H1 (cell line): ENCODE measurements at regions not wholly inside any gene's neighbourhood (a gene's known extent, or its start where the extent isn't known, plus 50 kb on each side); places are given as distances from the start of the nearest gene placed in this dataset.

Experiments
- CTCF ChIA-PET: fragments of 300-600 bp; sonication (Branson Sonifier 250); formaldehyde crosslinking; loops from one replicate; lab custom pipeline; 2021; ENCODE audit not compliant: partially characterized antibody; lab: Charles Lee
- POLR2A ChIA-PET: fragments of 300-600 bp; sonication (Branson Sonifier 250); formaldehyde crosslinking; loops from one replicate; lab custom pipeline; 2021; ENCODE audit warnings: inconsistent platforms; ENCODE audit not compliant: partially characterized antibody; lab: Charles Lee
- DNase-seq, 2 experiments: peaks; one replicate each; pipeline versions ENCODE4 v3.0.0 to v3.0.0-alpha.2; 2010 to 2022; ENCODE audit warnings: low spot score in 2 of 2, low read depth in 1 of 2, mixed read lengths in 1 of 2
- FAIRE-seq: peaks from 2 replicates; lab custom pipeline; 2011; peaks lifted over from hg19 to GRCh38; lab: Jason Lieb, UNC
- H2AFZ ChIP-seq: 2 replicates; pipeline ENCODE4 v1.8.1; 2012; ENCODE audit warnings: low read length, inconsistent platforms
- H2AK5ac ChIP-seq: 2 replicates; pipeline ENCODE4 v1.6.1; 2013; ENCODE audit warnings: low read depth, low read length
- H2BK120ac ChIP-seq: replicated peaks from 2 replicates; pipeline ENCODE3; 2013; ENCODE audit warnings: low read depth, low read length, inconsistent platforms
- H2BK12ac ChIP-seq: 2 replicates; pipeline ENCODE4 v1.6.1; 2013; ENCODE audit warnings: low read depth, low read length
- H2BK15ac ChIP-seq: 2 replicates; pipeline ENCODE4 v1.6.1; 2013; ENCODE audit warnings: low read length
- H2BK20ac ChIP-seq: 2 replicates; pipeline ENCODE4 v1.6.1; 2013; ENCODE audit warnings: low read length
- H2BK5ac ChIP-seq: 2 replicates; pipeline ENCODE4 v1.6.1; 2013; ENCODE audit warnings: low read depth, low read length
- H3K14ac ChIP-seq: 2 replicates; pipeline ENCODE4 v1.6.1; 2013; ENCODE audit warnings: inconsistent platforms; ENCODE audit not compliant: insufficient read length
- H3K18ac ChIP-seq: 2 replicates; pipeline ENCODE4 v1.6.1; 2013; ENCODE audit warnings: low read length; ENCODE audit errors: extremely low read depth
- H3K23ac ChIP-seq: 2 replicates; pipeline ENCODE4 v1.6.1; 2013; ENCODE audit warnings: inconsistent platforms; ENCODE audit not compliant: insufficient read length
- H3K23me2 ChIP-seq: 2 replicates; pipeline ENCODE4 v1.6.1; 2013; ENCODE audit warnings: low read depth, low read length
- H3K27ac ChIP-seq: 2 replicates; pipeline ENCODE4 v1.6.1; 2011; ENCODE audit warnings: low read depth, low read length, inconsistent platforms
- H3K27me3 ChIP-seq, 4 experiments: replicated peaks in 1 of 4; 1 replicate in 1 of 4; 2 replicates in 3 of 4; pipeline versions ENCODE4 v1.6.1 to v1.8.1; 2011 to 2013; ENCODE audit warnings: low read length in 3 of 4, mild to moderate bottlenecking in 3 of 4, inconsistent platforms in 2 of 4, mixed read lengths in 2 of 4, moderate library complexity in 1 of 4; ENCODE audit not compliant: control insufficient read depth in 3 of 4, insufficient read depth in 3 of 4; ENCODE audit errors: extremely low read depth in 1 of 4
- H3K36me3 ChIP-seq, 4 experiments: 2 replicates each; pipeline versions ENCODE4 v1.6.1 to v1.8.1; 2011 to 2013; ENCODE audit warnings: mild to moderate bottlenecking in 4 of 4, low read length in 3 of 4, moderate library complexity in 2 of 4, control low read depth in 1 of 4, inconsistent platforms in 1 of 4; ENCODE audit not compliant: insufficient read depth in 4 of 4, control insufficient read depth in 2 of 4
- H3K4ac ChIP-seq: replicated peaks from 2 replicates; pipeline ENCODE3; 2013; ENCODE audit warnings: low read length, low read depth, mixed read lengths, inconsistent platforms; ENCODE audit not compliant: insufficient read length
- H3K4me1 ChIP-seq, 4 experiments: replicated peaks in 1 of 4; 1 replicate in 1 of 4; 2 replicates in 3 of 4; pipeline versions ENCODE4 v1.6.1 to v1.8.1; 2011 to 2013; ENCODE audit warnings: low read length in 3 of 4, inconsistent platforms in 2 of 4, mixed read lengths in 1 of 4; ENCODE audit not compliant: insufficient read depth in 4 of 4, control insufficient read depth in 3 of 4
- H3K4me2 ChIP-seq, 2 experiments: 2 replicates each; pipeline versions ENCODE4 v1.6.1 to v1.8.1; 2011 to 2013; ENCODE audit warnings: low read depth in 2 of 2, low read length in 2 of 2, control low read depth in 1 of 2, inconsistent platforms in 1 of 2, mild to moderate bottlenecking in 1 of 2; ENCODE audit not compliant: insufficient read depth in 1 of 2
- H3K4me3 ChIP-seq, 4 experiments: fragments of 200-600, 300-600 bp in 1 of 4; sonication (generic), shearing (Covaris generic), sonication (Bioruptor Twin) in 1 of 4; 2 replicates each; pipeline versions ENCODE4 v1.5.1 to v1.8.1; 2011 to 2016; ENCODE audit warnings: low read length in 4 of 4, low read depth in 3 of 4, control low read depth in 2 of 4, inconsistent platforms in 2 of 4, mild to moderate bottlenecking in 2 of 4, mixed read lengths in 1 of 4, moderate library complexity in 1 of 4; ENCODE audit not compliant: insufficient read depth in 2 of 4; ENCODE audit errors: extremely low read depth in 1 of 4
- H3K56ac ChIP-seq: replicated peaks from 2 replicates; pipeline ENCODE3; 2013; ENCODE audit warnings: low read depth, mild to moderate bottlenecking, mixed read lengths, low read length, inconsistent platforms; ENCODE audit not compliant: insufficient read length
- H3K79me1 ChIP-seq: 2 replicates; pipeline ENCODE4 v1.6.1; 2013; ENCODE audit warnings: low read depth, low read length, control low read depth
- H3K79me2 ChIP-seq, 2 experiments: 2 replicates each; pipeline versions ENCODE4 v1.6.1 to v1.8.1; 2012 to 2013; ENCODE audit warnings: low read length in 2 of 2, mild to moderate bottlenecking in 2 of 2, inconsistent platforms in 1 of 2; ENCODE audit not compliant: insufficient read depth in 2 of 2, control insufficient read depth in 1 of 2
- H3K9ac ChIP-seq, 4 experiments: replicated peaks in 1 of 4; 1 replicate in 1 of 4; 2 replicates in 3 of 4; pipeline versions ENCODE4 v1.6.1 to v1.8.1; 2011 to 2013; ENCODE audit warnings: low read depth in 3 of 4, low read length in 3 of 4, control low read depth in 2 of 4, mild to moderate bottlenecking in 2 of 4, moderate library complexity in 2 of 4, inconsistent platforms in 1 of 4; ENCODE audit errors: extremely low read depth in 1 of 4
- H3K9me3 ChIP-seq, 2 experiments: 2 replicates each; pipeline versions ENCODE4 v1.6.1 to v1.8.1; 2012 to 2013; ENCODE audit warnings: mild to moderate bottlenecking in 2 of 2, moderate library complexity in 2 of 2, control low read depth in 1 of 2, inconsistent platforms in 1 of 2, low read depth in 1 of 2, low read length in 1 of 2, mixed read lengths in 1 of 2; ENCODE audit not compliant: insufficient read depth in 2 of 2
- H4K20me1 ChIP-seq, 2 experiments: replicated peaks in 1 of 2; 2 replicates each; pipeline versions ENCODE3 to v1.8.1; 2011 to 2013; ENCODE audit warnings: inconsistent platforms in 2 of 2, low read length in 2 of 2, mild to moderate bottlenecking in 1 of 2; ENCODE audit not compliant: insufficient read depth in 2 of 2, control insufficient read depth in 1 of 2
- H4K5ac ChIP-seq: 2 replicates; pipeline ENCODE4 v1.6.1; 2013; ENCODE audit warnings: low read length, low read depth, mixed read lengths, inconsistent platforms; ENCODE audit not compliant: insufficient read length
- H4K8ac ChIP-seq: 2 replicates; pipeline ENCODE4 v1.8.0; 2013; ENCODE audit warnings: mild to moderate bottlenecking, moderate library complexity, low read length, inconsistent platforms; ENCODE audit not compliant: insufficient read depth; ENCODE audit errors: extremely low read depth
- H4K91ac ChIP-seq: replicated peaks from 2 replicates; pipeline ENCODE3; 2013; ENCODE audit warnings: low read length, mixed read lengths, inconsistent platforms; ENCODE audit not compliant: insufficient read length
- ATF3 ChIP-seq: IDR thresholded peaks from 2 replicates; pipeline ENCODE4 v1.6.1; 2011; ENCODE audit warnings: low read depth, mild to moderate bottlenecking, low read length; ENCODE audit not compliant: insufficient read depth
- EP300 ChIP-seq, 2 experiments: IDR thresholded peaks; 1 replicate in 1 of 2; 2 replicates in 1 of 2; pipeline ENCODE4 v1.6.1; 2011 to 2012; ENCODE audit warnings: low read depth in 2 of 2, low read length in 2 of 2, mild to moderate bottlenecking in 2 of 2, borderline replicate concordance in 1 of 2, inconsistent platforms in 1 of 2, moderate library complexity in 1 of 2
- SP4 ChIP-seq: IDR thresholded peaks from 2 replicates; pipeline ENCODE4 v1.6.1; 2012; ENCODE audit warnings: low read length, inconsistent platforms
- YY1 ChIP-seq: IDR thresholded peaks from 2 replicates; pipeline ENCODE4 v1.6.1; 2011; ENCODE audit warnings: low read depth, mild to moderate bottlenecking, low read length
- ZNF274 ChIP-seq: IDR thresholded peaks from 2 replicates; pipeline ENCODE4 v1.7.0; 2012; ENCODE audit warnings: low read length, borderline replicate concordance; ENCODE audit errors: extremely low read depth
- WGBS, 2 experiments: shearing (Covaris generic) in 1 of 2; methylation state at CpG; one replicate each; pipeline versions ENCODE4 v1.1.6 to v1.1.7; 2013 to 2015; ENCODE audit warnings: low lambda C conversion rate in 2 of 2, mixed read lengths in 2 of 2, inconsistent platforms in 1 of 2, low coverage in 1 of 2, missing lambda C conversion rate in 1 of 2; ENCODE audit not compliant: insufficient replicate concordance in 2 of 2, insufficient coverage in 1 of 2, insufficient read length in 1 of 2; ENCODE audit errors: extremely low coverage in 1 of 2, missing lambda C conversion rate in 1 of 2; 5-methylcytosine and 5-hydroxymethylcytosine counted together

- POLR2A ChIA-PET = no interaction called here
- DNase-seq (no peak), FAIRE-seq (no peak)
- H2BK20ac ChIP-seq = no peak overlapping the region
- no peaks in the 10 kb centered on the region for H4K20me1 ChIP-seq
- H3K36me3 ChIP-seq = no peaks in the 10 kb centered on the region
- no peak overlapping the region for H3K4me2 ChIP-seq
- no peak overlapping the region for H2BK120ac ChIP-seq
- H3K56ac ChIP-seq = no peak overlapping the region
- no peaks in the 10 kb centered on the region for H3K23me2 ChIP-seq
- H3K4me3 ChIP-seq = no peak overlapping the region
- no peak overlapping the region for H2AK5ac ChIP-seq
- no peak overlapping the region for H2AFZ ChIP-seq
- no peak overlapping the region for H4K5ac ChIP-seq
- no peak overlapping the region for H3K4ac ChIP-seq
- no peak overlapping the region for H2BK12ac ChIP-seq
- no peak overlapping the region for H3K9ac ChIP-seq
- no peak overlapping the region for H3K27ac ChIP-seq
- H3K79me1 ChIP-seq = no peaks in the 10 kb centered on the region
- TF ChIP-seq EP300 (IDR thresholded peaks at IDR 0.05; ENCODE audit: borderline replicate concordance in 1 of 2, low read depth in 2 of 2, low read length in 2 of 2) (no peak), SP4 (no peak), ZNF274 (no peak), ATF3 (no peak), YY1 (no peak)
- no peak overlapping the region for H2BK5ac ChIP-seq
- no peak overlapping the region for H3K14ac ChIP-seq
- no peak overlapping the region for H3K23ac ChIP-seq
- CTCF ChIA-PET = interaction anchor here (1.4 kb wide), 1 partner anchor 71 kb away, joined by 4 read pairs; no protein-coding TSS in a partner anchor
- no peak overlapping the region for H4K91ac ChIP-seq
- no peaks in the 10 kb centered on the region for H3K4me1 ChIP-seq
- no peak overlapping the region for H4K8ac ChIP-seq
- no peaks in the 10 kb centered on the region for H3K79me2 ChIP-seq
- H3K18ac ChIP-seq = no peak overlapping the region
- no peaks in the 10 kb centered on the region for H3K27me3 ChIP-seq
- WGBS, 2 experiments = 92% methylated on average over 2 of the region's 2 CpGs; no CpG with 5 or more reads in 1 of the 2 experiments
- H2BK15ac ChIP-seq = no peak overlapping the region
- peaks cover 0 to 3% of the 10 kb centered on the region in 2 experiments; a peak in 1 of 4 replicates for H3K9me3 ChIP-seq
Measured at GRCh38 chr11:15748741-15749140, 607.6 kb downstream of the SOX6 start.
